IPS-15b (cell line): ENCODE measurements at regions not wholly inside any gene's neighbourhood (a gene's known extent, or its start where the extent isn't known, plus 50 kb on each side); places are given as distances from the start of the nearest gene placed in this dataset.

Experiments
- H3K27me3 ChIP-seq: one replicate; pipeline ENCODE4 v1.6.1; 2013; ENCODE audit warnings: low read length; ENCODE audit not compliant: control insufficient read depth, insufficient read depth
- H3K36me3 ChIP-seq: one replicate; pipeline ENCODE4 v1.6.1; 2013; ENCODE audit warnings: low read length; ENCODE audit not compliant: control insufficient read depth, insufficient read depth
- H3K4me1 ChIP-seq: one replicate; pipeline ENCODE4 v1.6.1; 2013; ENCODE audit warnings: mild to moderate bottlenecking, low read length; ENCODE audit not compliant: control insufficient read depth, insufficient read depth
- H3K4me3 ChIP-seq: one replicate; pipeline ENCODE4 v1.5.1; 2013; ENCODE audit warnings: low read depth, low read length
- H3K9ac ChIP-seq: one replicate; pipeline ENCODE4 v1.6.1; 2013; ENCODE audit warnings: low read depth, mild to moderate bottlenecking, low read length
- H3K9me3 ChIP-seq: one replicate; pipeline ENCODE4 v1.6.1; 2013; ENCODE audit warnings: mild to moderate bottlenecking, low read length; ENCODE audit not compliant: control insufficient read depth, insufficient read depth

DNA sequence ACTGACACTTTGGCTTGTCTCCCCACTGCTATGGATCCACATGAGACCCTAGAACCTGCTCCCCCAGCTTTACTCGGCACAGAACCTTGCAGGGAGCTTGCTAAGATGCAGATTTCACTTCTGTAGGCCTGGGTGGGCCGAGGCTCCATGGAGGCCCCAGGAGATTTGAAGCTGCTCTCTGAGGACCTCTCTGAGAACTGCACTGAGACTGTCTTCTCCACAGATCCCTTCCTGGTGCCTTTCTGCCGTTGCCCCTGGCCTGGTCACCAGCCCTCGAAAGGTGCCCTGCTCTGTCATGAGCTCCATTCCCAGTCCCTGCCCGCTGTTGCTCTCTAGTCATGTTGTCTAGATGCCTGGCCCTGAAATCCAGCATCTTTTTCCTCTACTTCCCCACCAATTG is 588.4 kb downstream of the AJAP1 start:
- Histone ChIP-seq H3K4me1 (no peaks in the 10 kb centered on the region), H3K27me3 (no peaks in the 10 kb centered on the region), H3K36me3 (no peaks in the 10 kb centered on the region), H3K9ac (no peak overlapping the region), H3K4me3 (no peak overlapping the region), H3K9me3 (no peaks in the 10 kb centered on the region)

- H3K9ac ChIP-seq = no peak overlapping the region
- no peaks in the 10 kb centered on the region for H3K4me1 ChIP-seq
- H3K9me3 ChIP-seq = no peaks in the 10 kb centered on the region
- no peaks in the 10 kb centered on the region for H3K36me3 ChIP-seq
- H3K27me3 ChIP-seq = no peaks in the 10 kb centered on the region
- no peak overlapping the region for H3K4me3 ChIP-seq
Measured at GRCh38 chr1:5239911-5240310, 585.5 kb downstream of the AJAP1 start.

GRCh38 chr1:5238351-5239130 is 584.1 kb downstream of the AJAP1 start:
- H3K9me3 ChIP-seq = no peaks in the 10 kb centered on the region
- H3K36me3 ChIP-seq = no peaks in the 10 kb centered on the region
- H3K27me3 ChIP-seq = no peaks in the 10 kb centered on the region
- no peaks in the 10 kb centered on the region for H3K4me1 ChIP-seq
- H3K9ac ChIP-seq = no peak overlapping the region
- no peak overlapping the region for H3K4me3 ChIP-seq

GRCh38 chr1:5235355-5235899 is 581.0 kb downstream of the AJAP1 start:
- H3K36me3 ChIP-seq = no peaks in the 10 kb centered on the region
- no peaks in the 10 kb centered on the region for H3K4me1 ChIP-seq
- H3K27me3 ChIP-seq = no peaks in the 10 kb centered on the region
- H3K9ac ChIP-seq = no peak overlapping the region
- no peaks in the 10 kb centered on the region for H3K9me3 ChIP-seq
- H3K4me3 ChIP-seq = no peak overlapping the region

- Histone ChIP-seq H3K9ac (no peak overlapping the region), H3K9me3 (no peaks in the 10 kb centered on the region), H3K4me1 (no peaks in the 10 kb centered on the region), H3K4me3 (no peak overlapping the region), H3K27me3 (peaks cover 19% of the 10 kb centered on the region), H3K36me3 (no peaks in the 10 kb centered on the region)
Measured at GRCh38 chr1:5232537-5232936, 578.1 kb downstream of the AJAP1 start.

- Histone ChIP-seq H3K27me3 (peaks cover 26% of the 10 kb centered on the region), H3K4me1 (no peaks in the 10 kb centered on the region)
Measured at GRCh38 chr1:5231541-5232315, 577.3 kb downstream of the AJAP1 start.

GRCh38 chr1:5227114-5227513 is 572.7 kb downstream of the AJAP1 start:
- Histone ChIP-seq H3K36me3 (no peaks in the 10 kb centered on the region), H3K4me3 (no peak overlapping the region), H3K9me3 (no peaks in the 10 kb centered on the region), H3K27me3 (peaks cover 62% of the 10 kb centered on the region), H3K4me1 (peaks cover 9% of the 10 kb centered on the region), H3K9ac (no peak overlapping the region)

More at GRCh38 chr1:5231541-5232315, 577.3 kb downstream of the AJAP1 start:
- no peak overlapping the region for H3K4me3 ChIP-seq
- H3K9ac ChIP-seq = no peak overlapping the region
- no peaks in the 10 kb centered on the region for H3K36me3 ChIP-seq
- no peaks in the 10 kb centered on the region for H3K9me3 ChIP-seq

GRCh38 chr1:5225707-5226704 is 571.6 kb downstream of the AJAP1 start:
- no peak overlapping the region for H3K4me3 ChIP-seq
- H3K9ac ChIP-seq = no peak overlapping the region
- peaks cover 9% of the 10 kb centered on the region for H3K4me1 ChIP-seq
- no peaks in the 10 kb centered on the region for H3K9me3 ChIP-seq
- peaks cover 71% of the 10 kb centered on the region for H3K27me3 ChIP-seq
- H3K36me3 ChIP-seq = no peaks in the 10 kb centered on the region

DNA sequence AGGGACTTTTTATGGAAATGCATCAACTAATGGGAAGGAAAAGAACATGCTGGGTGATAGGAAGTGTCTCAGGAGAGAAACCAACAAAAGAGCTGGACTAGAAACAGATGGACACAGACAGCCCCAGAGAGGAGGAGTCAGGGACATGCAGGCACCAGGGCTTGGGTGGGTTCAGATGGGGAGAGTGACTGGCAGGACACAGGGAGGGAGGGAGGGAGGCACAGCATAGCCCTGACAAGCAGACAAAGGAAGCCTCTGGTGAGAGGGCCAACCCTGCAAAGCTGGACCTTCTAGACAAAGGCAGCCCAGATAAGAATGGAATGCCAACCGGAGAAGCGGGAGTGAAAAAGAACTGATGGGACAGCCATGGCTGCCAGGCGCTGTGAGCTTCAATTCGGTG is 568.8 kb downstream of the AJAP1 start:
- Histone ChIP-seq H3K4me3 (no peak overlapping the region), H3K4me1 (peaks cover 9% of the 10 kb centered on the region), H3K36me3 (no peaks in the 10 kb centered on the region), H3K27me3 (peaks cover 74% of the 10 kb centered on the region), H3K9ac (no peak overlapping the region), H3K9me3 (no peaks in the 10 kb centered on the region)

DNA sequence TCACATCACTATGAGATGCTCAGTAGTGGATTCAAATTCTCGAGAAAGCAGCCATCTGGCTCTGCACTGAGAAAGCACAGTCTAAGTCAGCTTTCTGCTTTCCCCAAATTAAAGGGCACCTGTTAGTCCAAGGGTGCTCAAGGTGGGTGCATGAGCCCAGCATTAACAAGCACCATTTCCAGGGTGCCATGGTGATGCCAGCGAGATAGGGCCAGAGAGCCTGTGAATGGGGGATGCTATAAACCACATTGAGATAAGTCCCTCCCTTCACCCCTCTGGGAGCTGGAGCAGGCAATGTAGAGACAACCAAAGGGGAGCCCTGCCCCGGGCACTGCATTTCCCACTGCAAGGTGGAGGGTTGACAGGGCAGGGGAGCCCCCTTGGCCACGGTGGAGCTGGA is 568.2 kb downstream of the AJAP1 start:
- Histone ChIP-seq H3K4me1 (peaks cover 9% of the 10 kb centered on the region), H3K36me3 (no peaks in the 10 kb centered on the region), H3K9me3 (no peaks in the 10 kb centered on the region), H3K9ac (no peak overlapping the region), H3K27me3 (peaks cover 73% of the 10 kb centered on the region), H3K4me3 (no peak overlapping the region)

DNA sequence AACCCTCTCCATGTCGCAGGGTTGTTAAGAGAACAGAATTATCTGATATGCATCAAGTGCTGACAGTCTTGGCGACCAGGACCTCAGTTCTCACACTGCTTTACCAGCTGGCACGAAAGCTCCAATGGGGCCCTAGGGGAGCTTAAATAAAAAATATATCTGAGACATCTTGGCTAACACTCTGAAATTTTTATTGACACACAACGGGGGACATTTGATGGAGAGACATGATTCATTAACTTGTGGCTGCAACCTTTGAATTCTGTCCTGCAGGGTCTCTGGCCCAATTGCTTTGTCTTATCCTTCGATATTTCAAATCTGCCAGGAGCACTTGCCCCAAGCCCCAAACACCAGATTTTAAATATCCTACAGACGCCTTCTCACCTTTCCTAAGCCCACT is 567.0 kb downstream of the AJAP1 start:
- no peak overlapping the region for H3K4me3 ChIP-seq
- no peak overlapping the region for H3K9ac ChIP-seq
- no peaks in the 10 kb centered on the region for H3K9me3 ChIP-seq
- H3K4me1 ChIP-seq = peaks cover 9% of the 10 kb centered on the region
- no peaks in the 10 kb centered on the region for H3K36me3 ChIP-seq
- H3K27me3 ChIP-seq = peaks cover 63% of the 10 kb centered on the region
